ENCODE measurements at regions not wholly inside any gene's neighbourhood (a gene's known extent, or its start where the extent isn't known, plus 50 kb on each side); places are given as distances from the start of the nearest gene placed in this dataset.

GRCh38 chr6:95687839-95688238 is 110.5 kb downstream of the MANEA start:
- DNase-seq: no peak
- no peak overlapping the region for H2AFZ ChIP-seq
- H3K4me3 ChIP-seq: no peak overlapping the region
- no peaks in the 10 kb centered on the region for H3K79me2 ChIP-seq (ENCODE audit: insufficient read depth)
- H3F3A ChIP-seq (ENCODE audit: insufficient read depth): no peaks in the 10 kb centered on the region
- no peaks in the 10 kb centered on the region for H3K9me3 ChIP-seq (ENCODE audit: low read depth)
- no peaks in the 10 kb centered on the region for H3K9me2 ChIP-seq (ENCODE audit: insufficient read depth)
- H3K27ac ChIP-seq: no peak overlapping the region
- no peaks in the 10 kb centered on the region for H3K4me1 ChIP-seq (ENCODE audit: insufficient read depth)
- H3K36me3 ChIP-seq (ENCODE audit: low read depth): no peaks in the 10 kb centered on the region
- H3K27me3 ChIP-seq (replicated peaks; ENCODE audit: insufficient read depth): no peaks in the 10 kb centered on the region
- H3K9ac ChIP-seq: no peak overlapping the region
- TF ChIP-seq EZH2phosphoT487 (IDR thresholded peaks at IDR 0.05; ENCODE audit: insufficient read depth, low read depth): no peak
- TF ChIP-seq EZH2 (IDR thresholded peaks at IDR 0.05; ENCODE audit: insufficient read depth, poor library complexity, severe bottlenecking): no peak
- no peak overlapping the region for H3K4me2 ChIP-seq (ENCODE audit: unreplicated experiment)
- in situ Hi-C loops (cut with MboI): no loop called here
- no peaks in the 10 kb centered on the region for H4K20me1 ChIP-seq (ENCODE audit: insufficient read depth)

- no peak for TF ChIP-seq EZH2 (IDR thresholded peaks at IDR 0.05; ENCODE audit: insufficient read depth, poor library complexity, severe bottlenecking)
- TF ChIP-seq EZH2phosphoT487 (IDR thresholded peaks at IDR 0.05; ENCODE audit: insufficient read depth, low read depth): no peak
- no peaks in the 10 kb centered on the region for H3K4me1 ChIP-seq (ENCODE audit: insufficient read depth)
- H2AFZ ChIP-seq: no peak overlapping the region
- H3K27ac ChIP-seq: no peak overlapping the region
- peak; percentile 0 for DNase-seq
- H3K27me3 ChIP-seq (replicated peaks; ENCODE audit: insufficient read depth): no peaks in the 10 kb centered on the region
- no peaks in the 10 kb centered on the region for H3K36me3 ChIP-seq (ENCODE audit: low read depth)
- H3K4me3 ChIP-seq: no peak overlapping the region
- no peaks in the 10 kb centered on the region for H4K20me1 ChIP-seq (ENCODE audit: insufficient read depth)
- no peaks in the 10 kb centered on the region for H3K79me2 ChIP-seq (ENCODE audit: insufficient read depth)
- no peaks in the 10 kb centered on the region for H3F3A ChIP-seq (ENCODE audit: insufficient read depth)
- 26 to 32% methylated on average over 4 of the region's 4 CpGs for WGBS, 2 experiments (ENCODE audit: low coverage in 1 of 2, low lambda C conversion rate in 2 of 2, missing lambda C conversion rate in 2 of 2)
- in situ Hi-C loops (cut with MboI): no loop called here
- no peak overlapping the region for H3K4me2 ChIP-seq (ENCODE audit: unreplicated experiment)
- H3K9ac ChIP-seq: no peak overlapping the region
- no peaks in the 10 kb centered on the region for H3K9me2 ChIP-seq (ENCODE audit: insufficient read depth)
- no peaks in the 10 kb centered on the region for H3K9me3 ChIP-seq (ENCODE audit: low read depth)
Measured at GRCh38 chr6:95690328-95690727, 113.0 kb downstream of the MANEA start.

DNA sequence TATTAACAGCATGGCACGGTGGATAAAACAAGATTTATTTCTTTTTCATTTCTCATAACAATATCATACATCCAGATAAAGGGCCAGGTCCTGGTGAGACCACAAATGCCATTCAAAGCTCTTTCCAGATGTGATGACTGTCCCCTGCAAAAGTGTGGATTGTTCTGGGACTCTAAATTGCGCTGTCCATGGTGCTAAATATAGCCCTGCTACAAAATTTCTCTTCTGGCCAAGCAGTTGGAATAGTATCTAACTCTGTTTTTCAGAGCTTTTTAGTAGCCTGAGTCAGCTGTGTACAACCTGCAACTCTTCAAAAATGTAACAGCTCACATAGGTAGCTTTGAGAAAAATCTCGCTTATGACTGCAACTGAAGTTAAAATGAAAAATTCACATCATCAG is 115.8 kb downstream of the MANEA start:
- no peak overlapping the region for H3K9ac ChIP-seq
- H3K79me2 ChIP-seq (ENCODE audit: insufficient read depth): no peaks in the 10 kb centered on the region
- no peaks in the 10 kb centered on the region for H4K20me1 ChIP-seq (ENCODE audit: insufficient read depth)
- H3K9me3 ChIP-seq (ENCODE audit: low read depth): no peaks in the 10 kb centered on the region
- H3K4me2 ChIP-seq (ENCODE audit: unreplicated experiment): no peak overlapping the region
- H3K36me3 ChIP-seq (ENCODE audit: low read depth): no peaks in the 10 kb centered on the region
- DNase-seq: peak; percentile 0
- WGBS, 2 experiments (ENCODE audit: low coverage in 1 of 2, low lambda C conversion rate in 2 of 2, missing lambda C conversion rate in 2 of 2): 9 to 13% methylated on average over 3 of the region's 3 CpGs
- H3F3A ChIP-seq (ENCODE audit: insufficient read depth): no peaks in the 10 kb centered on the region
- TF ChIP-seq EZH2phosphoT487 (IDR thresholded peaks at IDR 0.05; ENCODE audit: insufficient read depth, low read depth) (no peak), EZH2 (IDR thresholded peaks at IDR 0.05; ENCODE audit: insufficient read depth, poor library complexity, severe bottlenecking) (no peak)
- no peaks in the 10 kb centered on the region for H3K4me1 ChIP-seq (ENCODE audit: insufficient read depth)
- H3K9me2 ChIP-seq (ENCODE audit: insufficient read depth): no peaks in the 10 kb centered on the region
- H3K4me3 ChIP-seq: no peak overlapping the region
- H3K27me3 ChIP-seq (replicated peaks; ENCODE audit: insufficient read depth): no peaks in the 10 kb centered on the region
- H3K27ac ChIP-seq: no peak overlapping the region
- in situ Hi-C loops (cut with MboI): no loop called here
- H2AFZ ChIP-seq: no peak overlapping the region

DNA sequence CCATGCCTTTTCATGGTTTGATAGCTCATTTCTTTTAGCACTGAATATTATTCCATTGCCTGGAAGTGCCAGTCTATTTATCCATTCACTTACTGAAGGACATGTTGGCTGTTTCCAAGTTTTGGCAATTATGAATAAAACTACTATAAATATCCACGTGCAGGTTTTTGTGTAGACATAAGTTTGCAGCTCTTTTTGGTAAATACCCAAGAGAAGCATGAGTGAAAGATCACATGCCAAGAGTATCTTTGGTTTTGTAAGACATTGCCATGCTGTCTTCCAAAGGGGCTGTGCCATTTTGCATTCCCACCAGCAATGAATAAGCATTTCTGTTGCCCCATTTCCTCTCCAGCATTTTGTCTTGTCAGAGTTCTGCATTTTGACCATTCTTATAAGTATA is 120.9 kb downstream of the MANEA start:
- H3K4me3 ChIP-seq: no peak overlapping the region
- TF ChIP-seq EZH2 (IDR thresholded peaks at IDR 0.05; ENCODE audit: insufficient read depth, poor library complexity, severe bottlenecking) (no peak), EZH2phosphoT487 (IDR thresholded peaks at IDR 0.05; ENCODE audit: insufficient read depth, low read depth) (no peak)
- no peak for DNase-seq
- H3K9me2 ChIP-seq (ENCODE audit: insufficient read depth): no peaks in the 10 kb centered on the region
- H2AFZ ChIP-seq: no peak overlapping the region
- no peaks in the 10 kb centered on the region for H3F3A ChIP-seq (ENCODE audit: insufficient read depth)
- H3K9me3 ChIP-seq (ENCODE audit: low read depth): no peaks in the 10 kb centered on the region
- H3K36me3 ChIP-seq (ENCODE audit: low read depth): no peaks in the 10 kb centered on the region
- no peaks in the 10 kb centered on the region for H3K4me1 ChIP-seq (ENCODE audit: insufficient read depth)
- H3K9ac ChIP-seq: no peak overlapping the region
- no peaks in the 10 kb centered on the region for H3K79me2 ChIP-seq (ENCODE audit: insufficient read depth)
- H4K20me1 ChIP-seq (ENCODE audit: insufficient read depth): no peaks in the 10 kb centered on the region
- no peaks in the 10 kb centered on the region for H3K27me3 ChIP-seq (replicated peaks; ENCODE audit: insufficient read depth)
- in situ Hi-C loops (cut with MboI): no loop called here
- no peak overlapping the region for H3K4me2 ChIP-seq (ENCODE audit: unreplicated experiment)
- H3K27ac ChIP-seq: no peak overlapping the region
- WGBS, 2 experiments (ENCODE audit: low coverage in 1 of 2, low lambda C conversion rate in 2 of 2, missing lambda C conversion rate in 2 of 2): 0 to 3% methylated on average over 1 of the region's 1 CpG

- H3K79me2 ChIP-seq (ENCODE audit: insufficient read depth): no peaks in the 10 kb centered on the region
- no peaks in the 10 kb centered on the region for H3K4me1 ChIP-seq (ENCODE audit: insufficient read depth)
- no peak overlapping the region for H2AFZ ChIP-seq
- H4K20me1 ChIP-seq (ENCODE audit: insufficient read depth): no peaks in the 10 kb centered on the region
- H3K27me3 ChIP-seq (replicated peaks; ENCODE audit: insufficient read depth): no peaks in the 10 kb centered on the region
- H3K9ac ChIP-seq: no peak overlapping the region
- TF ChIP-seq EZH2 (IDR thresholded peaks at IDR 0.05; ENCODE audit: insufficient read depth, poor library complexity, severe bottlenecking): no peak
- no peak for TF ChIP-seq EZH2phosphoT487 (IDR thresholded peaks at IDR 0.05; ENCODE audit: insufficient read depth, low read depth)
- H3K9me2 ChIP-seq (ENCODE audit: insufficient read depth): no peaks in the 10 kb centered on the region
- DNase-seq: no peak
- H3K36me3 ChIP-seq (ENCODE audit: low read depth): no peaks in the 10 kb centered on the region
- 15% methylated on average over 2 of the region's 2 CpGs for WGBS, 2 experiments (ENCODE audit: low coverage in 1 of 2, low lambda C conversion rate in 2 of 2, missing lambda C conversion rate in 2 of 2)
- in situ Hi-C loops (cut with MboI): no loop called here
- no peaks in the 10 kb centered on the region for H3F3A ChIP-seq (ENCODE audit: insufficient read depth)
- no peak overlapping the region for H3K27ac ChIP-seq
- no peak overlapping the region for H3K4me2 ChIP-seq (ENCODE audit: unreplicated experiment)
- H3K9me3 ChIP-seq (ENCODE audit: low read depth): peaks cover 3% of the 10 kb centered on the region
- H3K4me3 ChIP-seq: no peak overlapping the region
Measured at GRCh38 chr6:95723638-95724037, 146.3 kb downstream of the MANEA start.
